ENCODE measurements at regions not wholly inside any gene's neighbourhood (a gene's known extent, or its start where the extent isn't known, plus 50 kb on each side); places are given as distances from the start of the nearest gene placed in this dataset.
A peak's percentile ranks its signal among the peaks of the same experiment; 100 is the strongest.
"Not testable (repeated sequence)": the region's sequence is repeated elsewhere in the genome, so short reads cannot be mapped to it uniquely, and the experiment has no call there.

DNA sequence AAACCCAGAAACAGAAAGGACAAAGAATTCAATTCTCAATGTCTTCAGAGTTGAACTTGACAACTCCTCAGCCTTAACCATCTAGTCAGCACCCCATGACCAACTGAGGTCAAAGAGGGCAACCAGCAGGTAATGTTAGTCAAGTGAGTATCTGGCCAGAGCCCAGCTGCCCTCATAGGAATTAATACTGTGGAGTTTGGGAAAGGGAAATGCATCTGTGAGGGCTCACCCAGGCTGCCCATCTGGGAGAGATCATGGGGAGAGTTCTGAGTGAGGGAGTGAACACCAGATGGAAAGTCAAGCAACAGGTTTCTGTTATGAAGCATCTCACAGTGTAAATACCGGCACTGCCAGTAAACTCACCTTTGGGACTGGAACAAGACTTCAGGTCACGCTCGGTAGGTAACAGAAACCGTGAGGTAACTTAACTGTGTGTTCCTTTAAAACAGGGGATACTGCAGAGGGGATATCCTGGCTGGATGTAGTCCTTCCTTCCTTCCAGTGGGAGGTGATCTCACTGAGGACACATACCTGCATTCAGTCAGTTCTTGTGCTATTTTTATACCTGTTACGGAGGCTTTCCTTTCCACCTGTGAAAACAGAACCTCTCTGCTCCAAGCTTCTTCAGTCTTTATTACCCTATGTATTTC lies 94.4 kb downstream of the DAD1 start:
- H3K4me3 ChIP-seq, result no peak overlapping the region
- 26 to 68% (median 56%) methylated on average over 5 of the region's 5 CpGs for WGBS, 5 donors
- intact Hi-C loops (cut with DNase I; ENCODE audit: low total_unique reads), result no loop called here
- H3K36me3 ChIP-seq, result no peaks in the 10 kb centered on the region
- H3K27ac ChIP-seq, result peak overlapping the region in 1 of 5 donors; percentile 24
- no peak for DNase-seq
- no peaks in the 10 kb centered on the region for H3K27me3 ChIP-seq
- H3K4me1 ChIP-seq, result peaks cover 9 to 29% (median 19%) of the 10 kb centered on the region in 4 donors
- TF ChIP-seq EP300 (IDR thresholded peaks at IDR 0.05), result no peak
- no peak for TF ChIP-seq POLR2AphosphoS5 (IDR thresholded peaks at IDR 0.05)
- TF ChIP-seq POLR2A (IDR thresholded peaks at IDR 0.05), result no peak
- no peak for TF ChIP-seq CTCF (IDR thresholded peaks at IDR 0.05)
- H3K9me3 ChIP-seq, result no peaks in the 10 kb centered on the region

DNA sequence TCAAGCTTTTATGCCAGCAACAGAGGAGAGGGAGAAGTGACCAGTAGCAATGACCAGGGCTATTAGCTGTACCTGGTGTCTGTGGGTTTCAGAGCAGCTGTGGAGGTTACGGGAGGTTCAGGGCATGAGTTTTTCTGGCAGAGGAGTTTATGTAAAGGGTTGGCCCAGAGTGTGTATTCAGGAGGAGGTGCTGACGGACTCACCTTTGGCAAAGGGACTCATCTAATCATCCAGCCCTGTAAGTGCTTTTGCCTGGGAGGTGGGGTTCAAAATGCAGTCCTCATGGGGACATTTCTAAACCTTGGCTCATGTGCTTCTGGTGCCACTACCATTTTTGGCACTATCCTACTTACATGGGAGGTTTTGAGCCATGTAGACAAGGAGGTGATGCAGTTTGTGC lies 95.3 kb downstream of the DAD1 start:
- no peak overlapping the region for H3K4me3 ChIP-seq
- H3K27ac ChIP-seq, result peak overlapping the region in 1 of 5 donors; percentile 11
- H3K36me3 ChIP-seq, result no peaks in the 10 kb centered on the region
- no peak for TF ChIP-seq POLR2AphosphoS5 (IDR thresholded peaks at IDR 0.05)
- TF ChIP-seq CTCF (IDR thresholded peaks at IDR 0.05), result no peak
- TF ChIP-seq EP300 (IDR thresholded peaks at IDR 0.05), result no peak
- TF ChIP-seq POLR2A (IDR thresholded peaks at IDR 0.05), result no peak
- intact Hi-C loops (cut with DNase I; ENCODE audit: low total_unique reads), result no loop called here
- H3K27me3 ChIP-seq, result no peaks in the 10 kb centered on the region
- WGBS, 5 donors, result 32 to 86% (median 58%) methylated on average over 2 of the region's 2 CpGs
- DNase-seq, result no peak
- H3K4me1 ChIP-seq, result peaks cover 9 to 29% (median 19%) of the 10 kb centered on the region in 4 donors
- no peaks in the 10 kb centered on the region for H3K9me3 ChIP-seq

DNA sequence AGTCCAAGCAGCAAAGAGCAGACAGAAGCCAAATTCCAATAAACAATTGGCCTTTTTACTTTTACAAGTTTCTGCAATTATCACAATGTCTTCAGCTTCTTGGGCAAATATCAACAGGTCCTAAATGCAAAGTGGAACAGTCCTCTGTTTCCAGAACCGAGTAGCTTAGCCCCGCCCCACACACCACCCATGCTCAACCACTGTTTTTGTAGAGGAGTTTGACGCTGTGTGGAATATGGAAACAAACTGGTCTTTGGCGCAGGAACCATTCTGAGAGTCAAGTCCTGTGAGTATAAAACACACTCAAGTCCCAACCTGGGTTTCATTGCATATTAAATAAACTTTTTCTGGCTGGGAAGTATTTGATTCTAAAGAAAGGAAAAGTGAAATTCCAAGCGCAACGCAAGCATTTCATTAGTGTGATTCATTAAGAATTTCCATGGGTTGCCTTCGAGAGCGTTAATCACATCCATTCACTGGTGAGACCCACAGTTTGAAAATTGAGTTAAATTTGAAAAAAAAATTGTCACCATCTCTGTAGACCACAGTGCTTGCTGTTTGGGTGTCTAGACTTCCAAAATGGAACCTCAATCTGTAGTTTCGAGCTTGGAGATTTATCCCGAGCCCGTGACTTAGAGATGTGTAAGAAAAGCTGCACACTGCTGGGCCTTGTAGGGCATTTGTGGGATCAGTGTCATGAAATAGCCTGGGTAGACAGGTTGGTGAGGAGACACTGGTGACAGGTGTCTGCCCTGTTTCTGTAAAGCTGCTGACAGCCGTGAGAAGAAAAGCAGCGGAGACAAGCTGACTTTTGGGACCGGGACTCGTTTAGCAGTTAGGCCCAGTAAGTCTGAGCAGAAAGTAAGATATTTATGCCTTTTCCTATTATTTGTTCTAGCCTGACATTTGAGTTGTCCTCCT lies 96.1 kb downstream of the DAD1 start:
- Histone ChIP-seq H3K27me3 (no peaks in the 10 kb centered on the region), H3K4me3 (no peak overlapping the region), H3K9me3 (no peaks in the 10 kb centered on the region), H3K27ac (peak overlapping the region in 1 of 5 donors; percentile 22), H3K4me1 (peaks cover 1 to 23% (median 12%) of the 10 kb centered on the region in 4 donors), H3K36me3 (no peaks in the 10 kb centered on the region)
- 85 to 90% (median 89%) methylated on average over 15 of the region's 15 CpGs for WGBS, 5 donors
- TF ChIP-seq POLR2AphosphoS5 (IDR thresholded peaks at IDR 0.05) (no peak), CTCF (IDR thresholded peaks at IDR 0.05) (no peak), POLR2A (IDR thresholded peaks at IDR 0.05) (no peak), EP300 (IDR thresholded peaks at IDR 0.05) (no peak)
- no peak for DNase-seq
- intact Hi-C loops (cut with DNase I; ENCODE audit: low total_unique reads), result no loop called here

GRCh38 chr14:22491683-22492621 lies 97.1 kb downstream of the DAD1 start:
- Histone ChIP-seq H3K36me3 (no peaks in the 10 kb centered on the region), H3K4me3 (no peak overlapping the region), H3K27ac (peak overlapping the region in 1 of 5 donors; percentile 22), H3K4me1 (peaks cover 0 to 18% (median 7%) of the 10 kb centered on the region in 4 donors), H3K27me3 (no peaks in the 10 kb centered on the region), H3K9me3 (no peaks in the 10 kb centered on the region)
- peak in 1 of 2 donors; percentile 44 for DNase-seq
- 73 to 86% (median 79%) methylated on average over 11 of the region's 11 CpGs for WGBS, 5 donors
- intact Hi-C loops (cut with DNase I; ENCODE audit: low total_unique reads), result no loop called here
- TF ChIP-seq POLR2AphosphoS5 (IDR thresholded peaks at IDR 0.05) (no peak), CTCF (IDR thresholded peaks at IDR 0.05) (no peak)

DNA sequence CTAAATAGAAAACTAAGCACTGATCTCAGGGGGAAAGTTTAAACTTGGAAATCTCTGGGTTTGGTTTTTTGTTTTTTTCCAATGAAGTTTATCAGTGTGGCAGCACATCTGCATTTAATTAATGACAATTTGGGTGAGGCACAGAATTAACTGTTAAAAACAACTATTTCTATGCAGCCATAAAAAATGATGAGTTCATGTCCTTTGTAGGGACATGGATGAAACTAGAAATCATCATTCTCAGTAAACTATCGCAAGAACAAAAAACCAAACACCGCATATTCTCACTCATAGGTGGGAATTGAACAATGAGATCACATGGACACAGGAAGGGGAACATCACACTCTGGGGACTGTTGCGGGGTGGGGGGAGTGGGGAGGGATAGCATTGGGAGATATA lies 98.0 kb downstream of the DAD1 start:
- H3K4me3 ChIP-seq; H3K27ac ChIP-seq; DNase-seq; H3K4me1 ChIP-seq; H3K36me3 ChIP-seq; H3K9me3 ChIP-seq; intact Hi-C loops (cut with DNase I; ENCODE audit: low total_unique reads); H3K27me3 ChIP-seq: not testable (repeated sequence)
- WGBS, 5 donors, result 85 to 100% (median 88%) methylated on average over 1 to 3 of the region's 3 CpGs
